ENCODE measurements at regions not wholly inside any gene's neighbourhood (a gene's known extent, or its start where the extent isn't known, plus 50 kb on each side); places are given as distances from the start of the nearest gene placed in this dataset.

- TF ChIP-seq CTCF (IDR thresholded peaks at IDR 0.05) = no peak
- no peak for TF ChIP-seq POLR2A (IDR thresholded peaks at IDR 0.05)
These were observed 89.7 kb downstream of the ATP1A1 start for GRCh38 chr1:116462722-116463121.

All from Peyer's patch (tissue), 4 donors.